ENCODE measurements at regions not wholly inside any gene's neighbourhood (a gene's known extent, or its start where the extent isn't known, plus 50 kb on each side); places are given as distances from the start of the nearest gene placed in this dataset.

DNA sequence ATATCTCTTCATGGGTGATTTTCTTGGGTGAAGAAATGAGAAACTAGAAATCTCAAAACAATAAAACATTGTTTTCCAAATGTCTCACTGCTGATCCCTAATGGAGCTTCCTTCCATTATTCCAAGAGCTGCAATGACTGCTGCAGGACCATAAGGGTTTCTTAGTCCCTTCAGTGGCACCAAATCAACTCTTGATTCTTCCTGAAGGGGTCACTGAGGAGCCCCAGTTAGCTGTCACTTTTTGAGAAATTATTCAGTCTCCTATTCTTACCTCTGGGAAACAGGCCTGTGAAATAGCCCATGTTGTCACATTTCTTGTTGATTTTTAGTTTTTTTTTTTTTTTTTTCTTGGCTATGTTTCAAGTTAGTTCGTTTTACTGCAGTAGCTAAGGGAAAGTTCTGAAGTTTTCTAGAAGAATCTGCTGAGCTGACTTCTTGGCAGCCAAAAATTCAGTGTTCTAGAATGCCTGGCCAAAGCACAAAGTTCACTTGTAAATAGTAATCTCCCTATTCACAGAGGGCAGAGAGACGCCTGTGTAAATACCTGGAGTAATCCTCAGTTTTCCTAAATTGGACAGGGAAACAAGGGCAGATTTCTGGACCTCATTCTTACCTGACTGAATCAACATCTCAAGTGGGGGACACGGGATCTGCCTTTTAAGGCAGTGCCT lies 480.0 kb downstream of the RIT2 start:
- DNase-seq (no peak), ATAC-seq (no peak)
- Histone ChIP-seq H3K4me2 (ENCODE audit: low read length) (no peak overlapping the region), H4K20me1 (ENCODE audit: low read length) (no peaks in the 10 kb centered on the region), H3K27ac (ENCODE audit: low read length) (no peak overlapping the region), H3F3A (ENCODE audit: low read length, unreplicated experiment) (no peaks in the 10 kb centered on the region), H3K4me1 (ENCODE audit: insufficient read depth, low read length) (no peaks in the 10 kb centered on the region), H3K79me2 (ENCODE audit: low read length) (no peaks in the 10 kb centered on the region), H3K9me3 (ENCODE audit: low read length) (no peaks in the 10 kb centered on the region), H3K4me3 (ENCODE audit: low read length) (no peak overlapping the region), H3K9me2 (replicated peaks; ENCODE audit: low read length) (no peaks in the 10 kb centered on the region), H3K9ac (ENCODE audit: low read length) (no peak overlapping the region), H3K36me3 (ENCODE audit: low read depth, low read length) (no peaks in the 10 kb centered on the region), H3K27me3 (ENCODE audit: low read length) (no peaks in the 10 kb centered on the region), H2AFZ (ENCODE audit: low read length) (no peak overlapping the region)
- CTCF ChIA-PET, result no interaction called here
- no peak for TF ChIP-seq EZH2 (IDR thresholded peaks at IDR 0.05; ENCODE audit: low read length, unreplicated experiment)
- no peak for TF ChIP-seq EZH2phosphoT487 (IDR thresholded peaks at IDR 0.05; ENCODE audit: borderline replicate concordance, low read length)
- TF ChIP-seq, protein P1, sequence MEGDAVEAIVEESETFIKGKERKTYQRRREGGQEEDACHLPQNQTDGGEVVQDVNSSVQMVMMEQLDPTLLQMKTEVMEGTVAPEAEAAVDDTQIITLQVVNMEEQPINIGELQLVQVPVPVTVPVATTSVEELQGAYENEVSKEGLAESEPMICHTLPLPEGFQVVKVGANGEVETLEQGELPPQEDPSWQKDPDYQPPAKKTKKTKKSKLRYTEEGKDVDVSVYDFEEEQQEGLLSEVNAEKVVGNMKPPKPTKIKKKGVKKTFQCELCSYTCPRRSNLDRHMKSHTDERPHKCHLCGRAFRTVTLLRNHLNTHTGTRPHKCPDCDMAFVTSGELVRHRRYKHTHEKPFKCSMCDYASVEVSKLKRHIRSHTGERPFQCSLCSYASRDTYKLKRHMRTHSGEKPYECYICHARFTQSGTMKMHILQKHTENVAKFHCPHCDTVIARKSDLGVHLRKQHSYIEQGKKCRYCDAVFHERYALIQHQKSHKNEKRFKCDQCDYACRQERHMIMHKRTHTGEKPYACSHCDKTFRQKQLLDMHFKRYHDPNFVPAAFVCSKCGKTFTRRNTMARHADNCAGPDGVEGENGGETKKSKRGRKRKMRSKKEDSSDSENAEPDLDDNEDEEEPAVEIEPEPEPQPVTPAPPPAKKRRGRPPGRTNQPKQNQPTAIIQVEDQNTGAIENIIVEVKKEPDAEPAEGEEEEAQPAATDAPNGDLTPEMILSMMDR (conservative IDR thresholded peaks at IDR 0.05; ENCODE audit: low read depth, low read length), result no peak
- intact Hi-C loops (cut with micrococcal nuclease), result no loop called here
- no TSS peak for BruUV-seq (replicated peaks)
- POLR2A ChIA-PET (ENCODE audit: unreplicated experiment), result no interaction called here

DNA sequence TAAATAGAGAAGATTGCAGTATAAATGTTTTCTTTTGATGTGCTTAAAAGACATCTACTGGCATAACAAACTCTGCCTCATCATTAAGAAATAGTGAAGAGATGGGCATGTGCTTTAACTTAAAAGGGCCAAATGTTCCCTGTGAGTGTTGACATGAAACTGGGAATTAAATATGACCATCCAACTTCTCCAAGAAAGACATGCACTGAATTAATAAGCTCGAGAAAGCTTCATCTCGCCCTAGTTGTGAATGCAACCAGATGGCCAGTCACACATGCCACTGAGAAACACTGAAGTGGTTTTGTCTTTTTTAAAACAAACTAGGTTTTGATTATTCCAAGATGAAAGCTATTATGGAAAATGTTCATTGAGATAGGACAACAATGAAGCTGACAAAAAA lies 479.2 kb downstream of the RIT2 start:
- BruUV-seq (replicated peaks), result no TSS peak
- ATAC-seq (no peak), DNase-seq (no peak)
- intact Hi-C loops (cut with micrococcal nuclease), result no loop called here
- Histone ChIP-seq H3K27me3 (ENCODE audit: low read length) (no peaks in the 10 kb centered on the region), H3K9me3 (ENCODE audit: low read length) (no peaks in the 10 kb centered on the region), H3K4me3 (ENCODE audit: low read length) (no peak overlapping the region), H3K9ac (ENCODE audit: low read length) (no peak overlapping the region), H3K4me1 (ENCODE audit: insufficient read depth, low read length) (no peaks in the 10 kb centered on the region), H3K79me2 (ENCODE audit: low read length) (no peaks in the 10 kb centered on the region), H3K27ac (ENCODE audit: low read length) (no peak overlapping the region), H3K9me2 (replicated peaks; ENCODE audit: low read length) (no peaks in the 10 kb centered on the region), H3K36me3 (ENCODE audit: low read depth, low read length) (no peaks in the 10 kb centered on the region), H3F3A (ENCODE audit: low read length, unreplicated experiment) (no peaks in the 10 kb centered on the region), H3K4me2 (ENCODE audit: low read length) (no peak overlapping the region), H2AFZ (ENCODE audit: low read length) (no peak overlapping the region), H4K20me1 (ENCODE audit: low read length) (no peaks in the 10 kb centered on the region)
- ChIA-PET POLR2A (ENCODE audit: unreplicated experiment) (no interaction called here), CTCF (no interaction called here)
- TF ChIP-seq, protein P1 (conservative IDR thresholded peaks at IDR 0.05; ENCODE audit: low read depth, low read length), result no peak
- TF ChIP-seq EZH2 (IDR thresholded peaks at IDR 0.05; ENCODE audit: low read length, unreplicated experiment) (no peak), EZH2phosphoT487 (IDR thresholded peaks at IDR 0.05; ENCODE audit: borderline replicate concordance, low read length) (no peak)

GRCh38 chr18:42640160-42640559 lies 475.3 kb downstream of the RIT2 start:
- Histone ChIP-seq H4K20me1 (ENCODE audit: low read length) (no peaks in the 10 kb centered on the region), H2AFZ (ENCODE audit: low read length) (no peak overlapping the region), H3F3A (ENCODE audit: low read length, unreplicated experiment) (no peaks in the 10 kb centered on the region), H3K4me1 (ENCODE audit: insufficient read depth, low read length) (no peaks in the 10 kb centered on the region), H3K9me2 (replicated peaks; ENCODE audit: low read length) (no peaks in the 10 kb centered on the region), H3K9ac (ENCODE audit: low read length) (no peak overlapping the region), H3K27ac (ENCODE audit: low read length) (no peak overlapping the region), H3K4me2 (ENCODE audit: low read length) (no peak overlapping the region), H3K4me3 (ENCODE audit: low read length) (no peak overlapping the region), H3K79me2 (ENCODE audit: low read length) (no peaks in the 10 kb centered on the region), H3K27me3 (ENCODE audit: low read length) (no peaks in the 10 kb centered on the region), H3K9me3 (ENCODE audit: low read length) (no peaks in the 10 kb centered on the region), H3K36me3 (ENCODE audit: low read depth, low read length) (no peaks in the 10 kb centered on the region)
- ATAC-seq (no peak), DNase-seq (no peak)
- no TSS peak for BruUV-seq (replicated peaks)
- POLR2A ChIA-PET (ENCODE audit: unreplicated experiment), result no interaction called here
- TF ChIP-seq EZH2 (IDR thresholded peaks at IDR 0.05; ENCODE audit: low read length, unreplicated experiment), result no peak
- no peak for TF ChIP-seq EZH2phosphoT487 (IDR thresholded peaks at IDR 0.05; ENCODE audit: borderline replicate concordance, low read length)
- TF ChIP-seq, protein P1 (conservative IDR thresholded peaks at IDR 0.05; ENCODE audit: low read depth, low read length), result no peak
- CTCF ChIA-PET, result no interaction called here
- intact Hi-C loops (cut with micrococcal nuclease), result no loop called here
